CD14-positive monocyte (primary cell): ENCODE measurements at regions not wholly inside any gene's neighbourhood (a gene's known extent, or its start where the extent isn't known, plus 50 kb on each side); places are given as distances from the start of the nearest gene placed in this dataset.
A peak's percentile ranks its signal among the peaks of the same experiment; 100 is the strongest.

Source experiments
- DNase-seq, 3 donors: peaks; one replicate each; pipeline ENCODE4 v3.0.0-alpha.2; 2011 to 2022
- H2AFZ ChIP-seq: 2 replicates; pipeline ENCODE4 v1.6.0; 2012; ENCODE audit warnings: mild to moderate bottlenecking, low read depth, low read length, inconsistent platforms; ENCODE audit not compliant: insufficient read depth, poor library complexity, severe bottlenecking
- H3K27ac ChIP-seq, 2 donors: 1 replicate in 1 of 2; 2 replicates in 1 of 2; pipeline ENCODE4 v1.5.1; 2012 to 2013; ENCODE audit warnings: low read length in 2 of 2, control low read depth in 1 of 2, inconsistent platforms in 1 of 2, low read depth in 1 of 2, mild to moderate bottlenecking in 1 of 2
- H3K27me3 ChIP-seq, 2 donors: one replicate each; pipeline versions ENCODE4 v1.6.0 to v1.6.1; 2011 to 2013; ENCODE audit warnings: low read length in 2 of 2; ENCODE audit not compliant: control insufficient read depth in 2 of 2, insufficient read depth in 2 of 2
- H3K36me3 ChIP-seq, 2 donors: replicated peaks in 1 of 2; 1 replicate in 1 of 2; 2 replicates in 1 of 2; pipeline versions ENCODE4 v1.5.1 to v1.6.1; 2012 to 2013; ENCODE audit warnings: low read length in 2 of 2, control low read depth in 1 of 2, inconsistent platforms in 1 of 2, mild to moderate bottlenecking in 1 of 2; ENCODE audit not compliant: insufficient read depth in 2 of 2, control insufficient read depth in 1 of 2
- H3K4me1 ChIP-seq, 2 donors: 1 replicate in 1 of 2; 2 replicates in 1 of 2; pipeline versions ENCODE4 v1.5.1 to v1.6.1; 2012 to 2013; ENCODE audit warnings: low read length in 2 of 2, control low read depth in 1 of 2, inconsistent platforms in 1 of 2, mild to moderate bottlenecking in 1 of 2, moderate library complexity in 1 of 2; ENCODE audit not compliant: insufficient read depth in 2 of 2, control insufficient read depth in 1 of 2
- H3K4me2 ChIP-seq: replicated peaks from 2 replicates; pipeline ENCODE3; 2012; ENCODE audit warnings: low read length, moderate library complexity, mild to moderate bottlenecking; ENCODE audit not compliant: poor library complexity, severe bottlenecking; ENCODE audit errors: extremely low read depth
- H3K4me3 ChIP-seq, 3 experiments: fragments of 200-600 bp in 1 of 3; sonication (generic) in 1 of 3; replicated peaks in 1 of 3; 1 replicate in 2 of 3; 2 replicates in 1 of 3; pipeline ENCODE4 v1.5.1; 2011 to 2013; ENCODE audit warnings: low read length in 3 of 3, mild to moderate bottlenecking in 3 of 3, control low read depth in 2 of 3, low read depth in 2 of 3, inconsistent platforms in 1 of 3, moderate library complexity in 1 of 3
- H3K79me2 ChIP-seq: 2 replicates; pipeline ENCODE4 v1.6.0; 2012; ENCODE audit warnings: mild to moderate bottlenecking, control low read depth, inconsistent platforms, low read length, moderate library complexity; ENCODE audit not compliant: insufficient read depth
- H3K9ac ChIP-seq: 2 replicates; pipeline ENCODE4 v1.6.0; 2017; ENCODE audit warnings: low read length, mild to moderate bottlenecking; ENCODE audit not compliant: insufficient read depth, poor library complexity, severe bottlenecking
- H3K9me3 ChIP-seq, 2 donors: replicated peaks in 1 of 2; 1 replicate in 1 of 2; 2 replicates in 1 of 2; pipeline versions ENCODE4 v1.5.1 to v1.6.1; 2012 to 2013; ENCODE audit warnings: low read length in 2 of 2, control low read depth in 1 of 2; ENCODE audit not compliant: control insufficient read depth in 1 of 2, insufficient read depth in 1 of 2
- H4K20me1 ChIP-seq: 2 replicates; pipeline ENCODE4 v1.6.0; 2012; ENCODE audit warnings: mild to moderate bottlenecking, low read length, control low read depth, moderate library complexity; ENCODE audit not compliant: insufficient read depth
- H3K27ac Mint-ChIP-seq, 7 donors: one replicate each; pipeline ENCODE4 v1.8.0; 2020; ENCODE audit warnings: mild to moderate bottlenecking in 7 of 7, mixed read lengths in 7 of 7, moderate library complexity in 6 of 7, inconsistent platforms in 2 of 7
- H3K27me3 Mint-ChIP-seq, 3 donors: one replicate each; pipeline ENCODE4 v1.8.0; 2021 to 2022; ENCODE audit warnings: low read depth in 3 of 3, mild to moderate bottlenecking in 3 of 3, mixed read lengths in 3 of 3, moderate library complexity in 3 of 3, inconsistent platforms in 1 of 3
- H3K36me3 Mint-ChIP-seq, 2 donors: one replicate each; pipeline ENCODE4 v1.8.0; 2020; ENCODE audit warnings: mixed read lengths in 2 of 2, inconsistent platforms in 1 of 2, mild to moderate bottlenecking in 1 of 2
- H3K4me1 Mint-ChIP-seq: one replicate; pipeline ENCODE4 v1.8.0; 2020; ENCODE audit warnings: mild to moderate bottlenecking, mixed read lengths
- H3K4me3 Mint-ChIP-seq, 2 donors: one replicate each; pipeline ENCODE4 v1.8.0; 2020; ENCODE audit warnings: mild to moderate bottlenecking in 2 of 2, mixed read lengths in 2 of 2, moderate library complexity in 1 of 2
- H3K9me3 Mint-ChIP-seq, 7 donors: one replicate each; pipeline ENCODE4 v1.8.0; 2020 to 2022; ENCODE audit warnings: mixed read lengths in 7 of 7, mild to moderate bottlenecking in 6 of 7, moderate library complexity in 6 of 7, inconsistent platforms in 2 of 7
- CTCF ChIP-seq: fragments of 200-600 bp; IDR thresholded peaks from one replicate; pipeline ENCODE4 v1.8.0; 2022; ENCODE audit warnings: antibody characterized with exemption, mild to moderate bottlenecking
- WGBS: methylation state at CpG from one replicate; pipeline ENCODE4 v1.1.5; 2013; ENCODE audit warnings: missing lambda C conversion rate; ENCODE audit not compliant: insufficient coverage; 5-methylcytosine and 5-hydroxymethylcytosine counted together
- intact Hi-C, 2 donors: fragments of 100-400 bp; cut with micrococcal nuclease; formaldehyde crosslinking; loops; one replicate each; pipeline versions ENCODE4 v1.15.0 to v1.15.1; 2023

GRCh38 chr18:34659579-34660517 is 50.2 kb upstream of the DTNA start:
- DNase-seq: peak; percentile 23 to 68 (median 44)
- H3K4me1 ChIP-seq: no peaks in the 10 kb centered on the region
- peaks cover 0 to under 1% (median 0%) of the 10 kb centered on the region in 7 donors for H3K9me3 Mint-ChIP-seq
- H3K36me3 ChIP-seq: no peaks in the 10 kb centered on the region
- no peak overlapping the region for H3K27ac ChIP-seq
- H2AFZ ChIP-seq: no peak overlapping the region
- H3K27me3 ChIP-seq: no peaks in the 10 kb centered on the region
- H3K79me2 ChIP-seq: no peaks in the 10 kb centered on the region
- H3K9ac ChIP-seq: no peak overlapping the region
- H3K36me3 Mint-ChIP-seq: no peaks in the 10 kb centered on the region
- H3K9me3 ChIP-seq: no peaks in the 10 kb centered on the region
- peaks cover 0 to 7% (median 5%) of the 10 kb centered on the region in 3 donors for H3K27me3 Mint-ChIP-seq
- WGBS: 25% methylated on average over 6 of the region's 8 CpGs
- H3K4me3 ChIP-seq: no peak overlapping the region
- TF ChIP-seq CTCF: no peak
- peak overlapping the region in 3 of 7 donors; percentile 6 to 68 (median 55) for H3K27ac Mint-ChIP-seq
- H3K4me2 ChIP-seq: no peak overlapping the region
- peak overlapping the region in 1 of 2 donors; percentile 11 for H3K4me3 Mint-ChIP-seq
- no peaks in the 10 kb centered on the region for H4K20me1 ChIP-seq
- peaks cover 5% of the 10 kb centered on the region for H3K4me1 Mint-ChIP-seq
- intact Hi-C loops: no loop called here
